Anterior cingulate cortex (tissue), 58 donors: ENCODE measurements at regions not wholly inside any gene's neighbourhood (a gene's known extent, or its start where the extent isn't known, plus 50 kb on each side); places are given as distances from the start of the nearest gene placed in this dataset.
A peak's percentile ranks its signal among the peaks of the same experiment; 100 is the strongest.

Experiments
- DNase-seq, 58 donors: peaks; one replicate each; lab custom pipeline; 2025; lab: John Stamatoyannopoulos, UW

- DNase-seq = no peak
Observed at GRCh38 chrY:21370494-21370893, 140.6 kb upstream of the RBMY1B start.

GRCh38 chrY:21394116-21394515 lies 117.0 kb upstream of the RBMY1B start:
- DNase-seq = no peak

- DNase-seq = peak in 1 of 58 donors; percentile 0
Observed at GRCh38 chrY:21422221-21422620, 88.9 kb upstream of the RBMY1B start.

GRCh38 chrY:21440536-21440935 lies 70.6 kb upstream of the RBMY1B start:
- DNase-seq = no peak

GRCh38 chrY:21453644-21454043 lies 57.5 kb upstream of the RBMY1B start:
- no peak for DNase-seq

- no peak for DNase-seq
Observed at GRCh38 chrY:21454133-21454532, 57.0 kb upstream of the RBMY1B start.

GRCh38 chrY:21459648-21460047 lies 51.5 kb upstream of the RBMY1B start:
- peak in 3 of 58 donors; percentile 0 for DNase-seq
